Keratinocyte (primary cell): ENCODE measurements at regions not wholly inside any gene's neighbourhood (a gene's known extent, or its start where the extent isn't known, plus 50 kb on each side); places are given as distances from the start of the nearest gene placed in this dataset.

Source experiments
- DNase-seq: peaks from one replicate; pipeline ENCODE4 v3.0.0-alpha.2; 2011; ENCODE audit warnings: low read depth, missing footprints, low spot score
- FAIRE-seq: peaks from 2 replicates; lab custom pipeline; 2011; peaks lifted over from hg19 to GRCh38; lab: Jason Lieb, UNC
- H2AFZ ChIP-seq: 2 replicates; pipeline ENCODE4 v1.6.0; 2012; ENCODE audit warnings: low read length, control low read depth, inconsistent platforms; ENCODE audit not compliant: control insufficient read depth
- H3K27ac ChIP-seq: 2 replicates; pipeline ENCODE4 v1.5.1; 2011; ENCODE audit warnings: low read length; ENCODE audit not compliant: control insufficient read depth, insufficient read depth
- H3K27me3 ChIP-seq: 3 replicates; pipeline ENCODE4 v1.6.0; 2011; ENCODE audit warnings: low read length; ENCODE audit not compliant: control insufficient read depth, insufficient read depth; ENCODE audit errors: extremely low read depth
- H3K36me3 ChIP-seq, 2 experiments: 2 replicates in 1 of 2; 3 replicates in 1 of 2; pipeline ENCODE4 v1.5.1; 2011; ENCODE audit warnings: low read length in 2 of 2, mild to moderate bottlenecking in 1 of 2; ENCODE audit not compliant: control insufficient read depth in 2 of 2, insufficient read depth in 2 of 2; ENCODE audit errors: extremely low read depth in 1 of 2
- H3K4me1 ChIP-seq: 3 replicates; pipeline ENCODE4 v1.5.1; 2011; ENCODE audit warnings: low read length; ENCODE audit not compliant: control insufficient read depth, insufficient read depth; ENCODE audit errors: extremely low read depth
- H3K4me2 ChIP-seq: 3 replicates; pipeline ENCODE4 v1.6.0; 2011; ENCODE audit warnings: low read depth, low read length; ENCODE audit not compliant: control insufficient read depth, insufficient read depth; ENCODE audit errors: extremely low read depth
- H3K4me3 ChIP-seq, 3 experiments: fragments of 200-600 bp in 1 of 3; sonication (generic) in 1 of 3; 2 replicates in 2 of 3; 3 replicates in 1 of 3; pipeline ENCODE4 v1.5.1; 2011 to 2016; ENCODE audit warnings: low read length in 3 of 3, mild to moderate bottlenecking in 3 of 3, control low read depth in 2 of 3, inconsistent platforms in 1 of 3, low read depth in 1 of 3, mixed read lengths in 1 of 3, mixed run types in 1 of 3, moderate library complexity in 1 of 3; ENCODE audit not compliant: control insufficient read depth in 2 of 3, insufficient read depth in 2 of 3; ENCODE audit errors: extremely low read depth in 1 of 3
- H3K79me2 ChIP-seq: 2 replicates; pipeline ENCODE4 v1.6.0; 2012; ENCODE audit warnings: low read length; ENCODE audit not compliant: control insufficient read depth, insufficient read depth
- H3K9ac ChIP-seq: 3 replicates; pipeline ENCODE4 v1.6.0; 2011; ENCODE audit warnings: low read length; ENCODE audit not compliant: control insufficient read depth, insufficient read depth; ENCODE audit errors: extremely low read depth
- H3K9me1 ChIP-seq: 3 replicates; pipeline ENCODE4 v1.6.0; 2011; ENCODE audit warnings: low read length; ENCODE audit not compliant: control insufficient read depth, insufficient read depth; ENCODE audit errors: extremely low read depth
- H3K9me3 ChIP-seq: 2 replicates; pipeline ENCODE4 v1.5.1; 2012; ENCODE audit warnings: low read depth, low read length; ENCODE audit not compliant: control insufficient read depth
- H4K20me1 ChIP-seq: 3 replicates; pipeline ENCODE4 v1.6.0; 2011; ENCODE audit warnings: low read length; ENCODE audit not compliant: control insufficient read depth, insufficient read depth; ENCODE audit errors: extremely low read depth
- CTCF ChIP-seq, 3 experiments: IDR thresholded peaks in 1 of 3; conservative IDR thresholded peaks in 1 of 3; optimal IDR thresholded peaks in 1 of 3; 2 replicates in 2 of 3; 3 replicates in 1 of 3; pipeline versions ENCODE3 to v1.5.1; 2011; ENCODE audit warnings: low read length in 3 of 3, mild to moderate bottlenecking in 3 of 3, moderate library complexity in 2 of 3, control low read depth in 1 of 3, inconsistent platforms in 1 of 3; ENCODE audit not compliant: insufficient read depth in 2 of 3; ENCODE audit errors: extremely low read depth in 1 of 3
- EZH2 ChIP-seq: IDR thresholded peaks from one replicate; pipeline ENCODE4 v1.6.1; 2012; ENCODE audit warnings: inconsistent platforms, mild to moderate bottlenecking, low read length, moderate library complexity
- dilution Hi-C: fragments of 300-500 bp; cut with MboI; formaldehyde crosslinking; loops from one replicate; pipeline ENCODE4 v1.7.0; 2020; ENCODE audit warnings: low sequenced_read_pairs; ENCODE audit not compliant: extremely low pct_ligation_motif_present

- H4K20me1 ChIP-seq = no peaks in the 10 kb centered on the region
- no peaks in the 10 kb centered on the region for H3K4me1 ChIP-seq
- H2AFZ ChIP-seq = no peak overlapping the region
- no peak for FAIRE-seq
- no peak overlapping the region for H3K9ac ChIP-seq
- no peak overlapping the region for H3K4me2 ChIP-seq
- no peaks in the 10 kb centered on the region for H3K79me2 ChIP-seq
- no peaks in the 10 kb centered on the region for H3K27me3 ChIP-seq
- no peaks in the 10 kb centered on the region for H3K9me1 ChIP-seq
- no peaks in the 10 kb centered on the region for H3K9me3 ChIP-seq
- H3K4me3 ChIP-seq = no peak overlapping the region
- no peak for DNase-seq
- no peak for TF ChIP-seq EZH2
- TF ChIP-seq CTCF (optimal IDR thresholded peaks at IDR 0.05 in 1 of 3, IDR thresholded peaks at IDR 0.05 in 1 of 3, conservative IDR thresholded peaks at IDR 0.05 in 1 of 3; ENCODE audit: extremely low read depth in 1 of 3, insufficient read depth in 2 of 3, low read length in 3 of 3) = no peak
- H3K36me3 ChIP-seq = no peaks in the 10 kb centered on the region
- dilution Hi-C loops = no loop called here
- H3K27ac ChIP-seq = no peak overlapping the region
Observed at GRCh38 chr7:52843436-52843835, 192.0 kb upstream of the POM121L12 start.

- Histone ChIP-seq H3K4me3 (no peak overlapping the region), H3K9me3 (no peaks in the 10 kb centered on the region), H3K4me1 (no peaks in the 10 kb centered on the region), H2AFZ (no peak overlapping the region), H4K20me1 (no peaks in the 10 kb centered on the region), H3K36me3 (no peaks in the 10 kb centered on the region), H3K27ac (no peak overlapping the region), H3K9ac (no peak overlapping the region), H3K4me2 (no peak overlapping the region), H3K27me3 (no peaks in the 10 kb centered on the region), H3K79me2 (no peaks in the 10 kb centered on the region), H3K9me1 (no peaks in the 10 kb centered on the region)
- no peak for DNase-seq
- FAIRE-seq = no peak
- dilution Hi-C loops = no loop called here
- no peak for TF ChIP-seq EZH2
- no peak for TF ChIP-seq CTCF (optimal IDR thresholded peaks at IDR 0.05 in 1 of 3, IDR thresholded peaks at IDR 0.05 in 1 of 3, conservative IDR thresholded peaks at IDR 0.05 in 1 of 3; ENCODE audit: extremely low read depth in 1 of 3, insufficient read depth in 2 of 3, low read length in 3 of 3)
Observed at GRCh38 chr7:52842202-52842900, 193.1 kb upstream of the POM121L12 start.
